ENCODE measurements at regions not wholly inside any gene's neighbourhood (a gene's known extent, or its start where the extent isn't known, plus 50 kb on each side); places are given as distances from the start of the nearest gene placed in this dataset.
A peak's percentile ranks its signal among the peaks of the same experiment; 100 is the strongest.
"Not testable (repeated sequence)": the region's sequence is repeated elsewhere in the genome, so short reads cannot be mapped to it uniquely, and the experiment has no call there.

GRCh38 chr7:79515358-79515757 lies 61.9 kb upstream of the MAGI2 start:
- no peak overlapping the region for H3K4me3 ChIP-seq (ENCODE audit: insufficient read depth, low read length)
- no peaks in the 10 kb centered on the region for H3K36me3 ChIP-seq (ENCODE audit: insufficient read depth, low read length)
- H2AFZ ChIP-seq (ENCODE audit: low read length): no peak overlapping the region
- DNase-seq (ENCODE audit: insufficient read length, low spot score, missing footprints): peak; percentile 61
- H4K20me1 ChIP-seq (ENCODE audit: insufficient read depth, low read length): no peaks in the 10 kb centered on the region
- no peaks in the 10 kb centered on the region for H3K9me3 ChIP-seq (ENCODE audit: low read depth, low read length)
- no peaks in the 10 kb centered on the region for H3K27me3 ChIP-seq (ENCODE audit: insufficient read depth, low read length)
- TF ChIP-seq, protein P1, sequence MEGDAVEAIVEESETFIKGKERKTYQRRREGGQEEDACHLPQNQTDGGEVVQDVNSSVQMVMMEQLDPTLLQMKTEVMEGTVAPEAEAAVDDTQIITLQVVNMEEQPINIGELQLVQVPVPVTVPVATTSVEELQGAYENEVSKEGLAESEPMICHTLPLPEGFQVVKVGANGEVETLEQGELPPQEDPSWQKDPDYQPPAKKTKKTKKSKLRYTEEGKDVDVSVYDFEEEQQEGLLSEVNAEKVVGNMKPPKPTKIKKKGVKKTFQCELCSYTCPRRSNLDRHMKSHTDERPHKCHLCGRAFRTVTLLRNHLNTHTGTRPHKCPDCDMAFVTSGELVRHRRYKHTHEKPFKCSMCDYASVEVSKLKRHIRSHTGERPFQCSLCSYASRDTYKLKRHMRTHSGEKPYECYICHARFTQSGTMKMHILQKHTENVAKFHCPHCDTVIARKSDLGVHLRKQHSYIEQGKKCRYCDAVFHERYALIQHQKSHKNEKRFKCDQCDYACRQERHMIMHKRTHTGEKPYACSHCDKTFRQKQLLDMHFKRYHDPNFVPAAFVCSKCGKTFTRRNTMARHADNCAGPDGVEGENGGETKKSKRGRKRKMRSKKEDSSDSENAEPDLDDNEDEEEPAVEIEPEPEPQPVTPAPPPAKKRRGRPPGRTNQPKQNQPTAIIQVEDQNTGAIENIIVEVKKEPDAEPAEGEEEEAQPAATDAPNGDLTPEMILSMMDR (IDR thresholded peaks at IDR 0.05; ENCODE audit: extremely low read depth, low read depth, low read length): no peak
- no peak overlapping the region for H3K27ac ChIP-seq (ENCODE audit: low read depth, low read length)
- no peak overlapping the region for H3K4me2 ChIP-seq (ENCODE audit: insufficient read depth, low read length)
- no peaks in the 10 kb centered on the region for H3K79me2 ChIP-seq (ENCODE audit: insufficient read depth, low read length)
- H3K4me1 ChIP-seq (ENCODE audit: insufficient read depth, low read length): no peaks in the 10 kb centered on the region

GRCh38 chr7:79513261-79513660 lies 59.8 kb upstream of the MAGI2 start:
- Histone ChIP-seq H3K4me3 (ENCODE audit: insufficient read depth, low read length) (no peak overlapping the region), H3K4me2 (ENCODE audit: insufficient read depth, low read length) (no peak overlapping the region), H3K36me3 (ENCODE audit: insufficient read depth, low read length) (no peaks in the 10 kb centered on the region), H3K27me3 (ENCODE audit: insufficient read depth, low read length) (no peaks in the 10 kb centered on the region), H3K9me3 (ENCODE audit: low read depth, low read length) (no peaks in the 10 kb centered on the region), H3K27ac (ENCODE audit: low read depth, low read length) (no peak overlapping the region), H2AFZ (ENCODE audit: low read length) (no peak overlapping the region), H3K79me2 (ENCODE audit: insufficient read depth, low read length) (no peaks in the 10 kb centered on the region), H4K20me1 (ENCODE audit: insufficient read depth, low read length) (no peaks in the 10 kb centered on the region), H3K4me1 (ENCODE audit: insufficient read depth, low read length) (no peaks in the 10 kb centered on the region)
- no peak for DNase-seq (ENCODE audit: insufficient read length, low spot score, missing footprints)
- TF ChIP-seq, protein P1 (IDR thresholded peaks at IDR 0.05; ENCODE audit: extremely low read depth, low read depth, low read length): no peak

DNA sequence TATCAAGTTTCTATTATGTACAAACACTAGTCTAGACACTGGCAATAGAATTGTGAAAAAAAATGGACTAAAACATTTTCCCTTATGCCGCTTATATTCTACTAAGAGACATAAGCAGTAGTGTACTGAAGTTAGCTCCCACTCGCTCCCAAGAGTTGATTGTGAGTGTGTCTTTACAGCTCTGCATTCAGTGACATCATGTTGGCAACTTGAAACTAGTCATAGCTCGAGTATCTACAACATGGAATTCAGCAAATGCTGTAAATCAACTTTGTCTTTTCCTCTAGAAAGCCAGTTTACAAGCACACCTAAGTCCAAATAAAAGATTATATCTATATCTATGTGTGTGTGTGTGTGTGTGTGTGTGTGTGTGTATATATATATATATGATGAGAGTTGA lies 58.8 kb upstream of the MAGI2 start:
- H3K27me3 ChIP-seq (ENCODE audit: insufficient read depth, low read length): no peaks in the 10 kb centered on the region
- no peak overlapping the region for H2AFZ ChIP-seq (ENCODE audit: low read length)
- H3K36me3 ChIP-seq (ENCODE audit: insufficient read depth, low read length): no peaks in the 10 kb centered on the region
- H3K4me1 ChIP-seq (ENCODE audit: insufficient read depth, low read length): no peaks in the 10 kb centered on the region
- no peaks in the 10 kb centered on the region for H3K79me2 ChIP-seq (ENCODE audit: insufficient read depth, low read length)
- H3K4me3 ChIP-seq (ENCODE audit: insufficient read depth, low read length): no peak overlapping the region
- H3K9me3 ChIP-seq (ENCODE audit: low read depth, low read length): no peaks in the 10 kb centered on the region
- H3K27ac ChIP-seq (ENCODE audit: low read depth, low read length): no peak overlapping the region
- no peak overlapping the region for H3K4me2 ChIP-seq (ENCODE audit: insufficient read depth, low read length)
- DNase-seq (ENCODE audit: insufficient read length, low spot score, missing footprints): no peak
- no peaks in the 10 kb centered on the region for H4K20me1 ChIP-seq (ENCODE audit: insufficient read depth, low read length)
- TF ChIP-seq, protein P1 (IDR thresholded peaks at IDR 0.05; ENCODE audit: extremely low read depth, low read depth, low read length): no peak

DNA sequence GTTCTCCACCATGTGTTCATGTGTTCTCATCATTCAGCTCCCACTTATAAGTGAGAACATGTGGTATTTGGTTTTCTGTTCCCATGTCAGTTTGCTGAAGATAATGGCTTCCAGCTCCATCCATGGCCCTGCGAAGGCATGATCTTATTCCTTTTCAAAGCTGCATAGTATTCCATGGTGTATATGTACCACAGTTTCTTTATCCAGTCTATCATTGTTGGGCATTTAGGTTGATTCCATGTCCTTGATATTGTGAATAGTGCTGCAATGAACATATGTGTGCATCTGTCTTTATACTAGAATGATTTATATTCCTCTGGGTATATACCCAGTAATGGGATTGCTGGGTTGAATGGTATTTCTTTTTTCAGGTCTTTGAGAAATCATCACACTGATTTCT lies 57.6 kb upstream of the MAGI2 start:
- not testable (repeated sequence) for H3K4me2 ChIP-seq (ENCODE audit: insufficient read depth, low read length); H3K9me3 ChIP-seq (ENCODE audit: low read depth, low read length); H3K4me3 ChIP-seq (ENCODE audit: insufficient read depth, low read length); H2AFZ ChIP-seq (ENCODE audit: low read length); H3K79me2 ChIP-seq (ENCODE audit: insufficient read depth, low read length); H3K4me1 ChIP-seq (ENCODE audit: insufficient read depth, low read length); H3K36me3 ChIP-seq (ENCODE audit: insufficient read depth, low read length); H3K27ac ChIP-seq (ENCODE audit: low read depth, low read length); H3K27me3 ChIP-seq (ENCODE audit: insufficient read depth, low read length); H4K20me1 ChIP-seq (ENCODE audit: insufficient read depth, low read length); DNase-seq (ENCODE audit: insufficient read length, low spot score, missing footprints)

DNA sequence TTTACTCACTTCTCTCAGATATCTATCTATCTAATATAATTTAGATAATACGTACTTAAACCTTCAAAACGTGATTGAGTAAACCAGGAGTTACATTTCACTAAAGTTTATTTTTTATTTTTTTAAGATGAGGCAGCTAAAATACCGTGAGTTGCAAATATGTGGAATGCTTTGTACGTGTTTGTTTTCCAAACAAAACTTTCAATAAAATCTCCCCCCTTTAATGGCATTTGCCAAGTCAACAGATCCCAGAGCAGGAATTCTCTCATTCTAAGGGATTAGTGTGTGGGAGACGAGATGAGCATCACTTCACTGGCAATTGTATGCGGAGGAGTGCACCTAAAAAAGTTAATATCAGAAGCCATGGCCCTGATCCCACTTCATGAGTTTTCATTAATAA lies 53.7 kb upstream of the MAGI2 start:
- no peak overlapping the region for H3K4me3 ChIP-seq (ENCODE audit: insufficient read depth, low read length)
- no peaks in the 10 kb centered on the region for H3K27me3 ChIP-seq (ENCODE audit: insufficient read depth, low read length)
- H3K9me3 ChIP-seq (ENCODE audit: low read depth, low read length): no peaks in the 10 kb centered on the region
- H3K79me2 ChIP-seq (ENCODE audit: insufficient read depth, low read length): no peaks in the 10 kb centered on the region
- no peaks in the 10 kb centered on the region for H3K36me3 ChIP-seq (ENCODE audit: insufficient read depth, low read length)
- no peak overlapping the region for H2AFZ ChIP-seq (ENCODE audit: low read length)
- no peak overlapping the region for H3K27ac ChIP-seq (ENCODE audit: low read depth, low read length)
- TF ChIP-seq, protein P1 (IDR thresholded peaks at IDR 0.05; ENCODE audit: extremely low read depth, low read depth, low read length): no peak
- no peaks in the 10 kb centered on the region for H4K20me1 ChIP-seq (ENCODE audit: insufficient read depth, low read length)
- DNase-seq (ENCODE audit: insufficient read length, low spot score, missing footprints): no peak
- H3K4me2 ChIP-seq (ENCODE audit: insufficient read depth, low read length): no peak overlapping the region
- peaks cover 8% of the 10 kb centered on the region for H3K4me1 ChIP-seq (ENCODE audit: insufficient read depth, low read length)
